HL-60 (cell line): ENCODE measurements at regions not wholly inside any gene's neighbourhood (a gene's known extent, or its start where the extent isn't known, plus 50 kb on each side); places are given as distances from the start of the nearest gene placed in this dataset.

ENCODE experiments used
- DNase-seq, 2 experiments: peaks; one replicate each; pipeline ENCODE4 v3.0.0-alpha.2; 2010 to 2020; ENCODE audit warnings: low read depth in 1 of 2, low spot score in 1 of 2
- H3K27ac ChIP-seq: fragments of 250-450 bp; sonication (Bioruptor Pico); replicated peaks from 2 replicates; pipeline ENCODE4 v1.5.1; 2020; ENCODE audit warnings: mild to moderate bottlenecking, moderate library complexity
- H3K27me3 ChIP-seq: fragments of 250-450 bp; sonication (Bioruptor Pico); 2 replicates; pipeline ENCODE4 v1.5.1; 2021; ENCODE audit warnings: mild to moderate bottlenecking, moderate library complexity; ENCODE audit not compliant: insufficient read depth, poor library complexity, severe bottlenecking
- H3K4me3 ChIP-seq: replicated peaks from 2 replicates; pipeline ENCODE4 v1.5.1; 2011; ENCODE audit warnings: mild to moderate bottlenecking, control low read depth, low read length; ENCODE audit not compliant: insufficient read depth
- CTCF ChIP-seq: IDR thresholded peaks from one replicate; pipeline ENCODE4 v1.5.1; 2011; ENCODE audit warnings: low read length, control low read depth, inconsistent platforms; ENCODE audit not compliant: insufficient read depth
- GABPA ChIP-seq: IDR thresholded peaks from 2 replicates; pipeline ENCODE4 v1.6.1; 2012; ENCODE audit warnings: low read depth
- POLR2AphosphoS5 ChIP-seq: IDR thresholded peaks from 2 replicates; pipeline ENCODE4 v1.6.1; 2012; ENCODE audit warnings: low read depth
- REST ChIP-seq: IDR thresholded peaks from 2 replicates; pipeline ENCODE4 v1.6.1; 2012; ENCODE audit warnings: low read depth; ENCODE audit not compliant: insufficient replicate concordance
- SPI1 ChIP-seq: IDR thresholded peaks from 2 replicates; pipeline ENCODE4 v1.6.1; 2012; ENCODE audit warnings: low read depth, mild to moderate bottlenecking, borderline replicate concordance

- TF ChIP-seq REST, result no peak
- TF ChIP-seq CTCF, result no peak
- no peak for TF ChIP-seq SPI1
- TF ChIP-seq GABPA, result no peak
- H3K27ac ChIP-seq, result no peak overlapping the region
- H3K4me3 ChIP-seq, result no peak overlapping the region
- no peaks in the 10 kb centered on the region for H3K27me3 ChIP-seq
- DNase-seq, result no peak
These were observed 707.6 kb downstream of the SLC4A3 start for GRCh38 chr2:220334871-220335590.

GRCh38 chr2:220335591-220335915, 708.1 kb downstream of the SLC4A3 start:
- H3K27me3 ChIP-seq, result no peaks in the 10 kb centered on the region
- no peak overlapping the region for H3K4me3 ChIP-seq
- TF ChIP-seq CTCF, result no peak
- no peak overlapping the region for H3K27ac ChIP-seq
- no peak for DNase-seq

GRCh38 chr2:220336771-220337170, 709.3 kb downstream of the SLC4A3 start:
- no peak for TF ChIP-seq GABPA
- no peak for TF ChIP-seq SPI1
- no peak for TF ChIP-seq CTCF
- no peak for TF ChIP-seq POLR2AphosphoS5
- TF ChIP-seq REST, result no peak
- DNase-seq, result no peak
- no peak overlapping the region for H3K27ac ChIP-seq
- no peaks in the 10 kb centered on the region for H3K27me3 ChIP-seq
- H3K4me3 ChIP-seq, result no peak overlapping the region
